Endothelial cell of umbilical vein (primary cell): ENCODE measurements at regions not wholly inside any gene's neighbourhood (a gene's known extent, or its start where the extent isn't known, plus 50 kb on each side); places are given as distances from the start of the nearest gene placed in this dataset.
"Not testable (repeated sequence)": the region's sequence is repeated elsewhere in the genome, so short reads cannot be mapped to it uniquely, and the experiment has no call there.

Experiments
- BruUV-seq: library from RNA; stranded (reverse); fragments of 400-500 nt; replicated peaks from 2 replicates; lab custom pipeline; 2021; lab: Mats Ljungman, UMichigan
- CTCF ChIA-PET: fragments of 300-600, 350-600 bp; sonication (Branson Sonifier 250); formaldehyde crosslinking; loops from one replicate; lab custom pipeline; 2021; ENCODE audit warnings: antibody characterized with exemption, inconsistent platforms; lab: Charles Lee
- POLR2A ChIA-PET: fragments of 300-600, 350-600 bp; sonication (Branson Sonifier 250); formaldehyde crosslinking; loops from one replicate; lab custom pipeline; 2021; ENCODE audit warnings: antibody characterized with exemption, inconsistent platforms; lab: Charles Lee
- DNase-seq: peaks from one replicate; pipeline ENCODE4 v3.0.0-alpha.2; 2011; ENCODE audit warnings: low read depth, low spot score
- FAIRE-seq: peaks from 2 replicates; lab custom pipeline; 2011; peaks lifted over from hg19 to GRCh38; lab: Jason Lieb, UNC
- H2AFZ ChIP-seq: 2 replicates; pipeline ENCODE4 v1.6.0; 2012; ENCODE audit warnings: low read depth, low read length, control low read depth, inconsistent platforms
- H3K27ac ChIP-seq: 2 replicates; pipeline ENCODE4 v1.5.1; 2011; ENCODE audit warnings: low read depth, mild to moderate bottlenecking, control low read depth, low read length, moderate library complexity; ENCODE audit not compliant: insufficient read depth
- H3K27me3 ChIP-seq, 2 experiments: 2 replicates each; pipeline versions ENCODE4 v1.6.0 to v1.6.1; 2011; ENCODE audit warnings: low read length in 2 of 2, mixed read lengths in 1 of 2; ENCODE audit not compliant: control insufficient read depth in 2 of 2, insufficient read depth in 2 of 2
- H3K36me3 ChIP-seq, 2 experiments: 2 replicates in 1 of 2; 3 replicates in 1 of 2; pipeline ENCODE4 v1.5.1; 2011; ENCODE audit warnings: low read length in 2 of 2, mild to moderate bottlenecking in 1 of 2, moderate library complexity in 1 of 2; ENCODE audit not compliant: control insufficient read depth in 2 of 2, insufficient read depth in 2 of 2; ENCODE audit errors: extremely low read depth in 1 of 2
- H3K4me1 ChIP-seq: 3 replicates; pipeline ENCODE4 v1.5.1; 2011; ENCODE audit warnings: mild to moderate bottlenecking, low read length; ENCODE audit not compliant: control insufficient read depth, insufficient read depth; ENCODE audit errors: extremely low read depth
- H3K4me2 ChIP-seq: 2 replicates; pipeline ENCODE4 v1.6.1; 2011; ENCODE audit warnings: low read length, control low read depth, mixed read lengths; ENCODE audit not compliant: insufficient read depth
- H3K4me3 ChIP-seq, 3 experiments: fragments of 200-600 bp in 1 of 3; sonication (generic), shearing (Covaris generic) in 1 of 3; replicated peaks in 1 of 3; 2 replicates each; pipeline ENCODE4 v1.5.1; 2011 to 2016; ENCODE audit warnings: control low read depth in 3 of 3, low read length in 3 of 3, mild to moderate bottlenecking in 2 of 3, inconsistent platforms in 1 of 3, low read depth in 1 of 3, moderate library complexity in 1 of 3; ENCODE audit not compliant: insufficient read depth in 1 of 3
- H3K79me2 ChIP-seq: 2 replicates; pipeline ENCODE4 v1.6.0; 2012; ENCODE audit warnings: low read length, inconsistent platforms; ENCODE audit not compliant: control insufficient read depth, insufficient read depth
- H3K9ac ChIP-seq: replicated peaks from 2 replicates; pipeline ENCODE3; 2011; ENCODE audit warnings: low read length, control low read depth; ENCODE audit not compliant: insufficient read depth; ENCODE audit errors: extremely low read depth
- H3K9me1 ChIP-seq: replicated peaks from 3 replicates; pipeline ENCODE4 v1.6.0; 2011; ENCODE audit warnings: mild to moderate bottlenecking, low read length; ENCODE audit not compliant: control insufficient read depth, insufficient read depth; ENCODE audit errors: extremely low read depth
- H3K9me3 ChIP-seq: replicated peaks from 2 replicates; pipeline ENCODE4 v1.5.1; 2012; ENCODE audit warnings: low read length, inconsistent platforms; ENCODE audit not compliant: control insufficient read depth, insufficient read depth
- H4K20me1 ChIP-seq: replicated peaks from 2 replicates; pipeline ENCODE3; 2011; ENCODE audit warnings: mild to moderate bottlenecking, low read length; ENCODE audit not compliant: control insufficient read depth, insufficient read depth; ENCODE audit errors: extremely low read depth
- EZH2 ChIP-seq: IDR thresholded peaks from 2 replicates; pipeline ENCODE4 v1.6.1; 2012; ENCODE audit warnings: borderline replicate concordance, low read depth, mild to moderate bottlenecking, moderate library complexity, low read length, inconsistent platforms; ENCODE audit not compliant: severe bottlenecking
- FOS ChIP-seq: IDR thresholded peaks from 2 replicates; pipeline ENCODE4 v1.6.1; 2011; ENCODE audit warnings: mild to moderate bottlenecking, low read length, moderate library complexity, borderline replicate concordance; ENCODE audit not compliant: insufficient read depth
- GATA2 ChIP-seq: IDR thresholded peaks from 2 replicates; pipeline ENCODE4 v1.7.0; 2011; ENCODE audit warnings: low read depth, mild to moderate bottlenecking, moderate library complexity, mixed read lengths, low read length; ENCODE audit not compliant: insufficient read length, insufficient read depth
- JUN ChIP-seq: IDR thresholded peaks from 2 replicates; pipeline ENCODE4 v1.6.1; 2011; ENCODE audit warnings: borderline replicate concordance, low read depth; ENCODE audit not compliant: insufficient read length, insufficient read depth
- MAX ChIP-seq: IDR thresholded peaks from 2 replicates; pipeline ENCODE4 v1.6.1; 2011; ENCODE audit not compliant: insufficient read depth, insufficient read length
- MYC ChIP-seq: IDR thresholded peaks from one replicate; pipeline ENCODE4 v1.6.1; 2011; ENCODE audit warnings: mild to moderate bottlenecking, low read depth, low read length
- POLR2A ChIP-seq: IDR thresholded peaks from 2 replicates; pipeline ENCODE4 v1.6.1; 2012; ENCODE audit warnings: low read depth, mild to moderate bottlenecking, control low read depth, low read length
- POLR2AphosphoS5 ChIP-seq: IDR thresholded peaks from 2 replicates; pipeline ENCODE4 v1.6.1; 2012; ENCODE audit warnings: low read depth, mild to moderate bottlenecking, control low read depth, low read length, moderate library complexity; ENCODE audit not compliant: insufficient read depth
- dilution Hi-C: fragments of 300-500 bp; cut with MboI; formaldehyde crosslinking; loops from one replicate; pipeline ENCODE4 v1.15.0; 2019; ENCODE audit warnings: low sequenced_read_pairs; ENCODE audit not compliant: extremely low pct_ligation_motif_present
- intact Hi-C: fragments of 100-400 bp; cut with micrococcal nuclease; formaldehyde crosslinking; loops from one replicate; pipeline ENCODE4 v1.10.0; 2022
- TF ChIP-seq, protein P1 (sequence below), 2 donors: IDR thresholded peaks; 1 replicate in 1 of 2; 2 replicates in 1 of 2; pipeline ENCODE4 v1.5.1; 2011; ENCODE audit warnings: low read length in 2 of 2, mild to moderate bottlenecking in 2 of 2, moderate library complexity in 2 of 2, control low read depth in 1 of 2, inconsistent platforms in 1 of 2, low read depth in 1 of 2; ENCODE audit not compliant: insufficient read depth in 1 of 2; ENCODE audit errors: extremely low read depth in 1 of 2

DNA sequence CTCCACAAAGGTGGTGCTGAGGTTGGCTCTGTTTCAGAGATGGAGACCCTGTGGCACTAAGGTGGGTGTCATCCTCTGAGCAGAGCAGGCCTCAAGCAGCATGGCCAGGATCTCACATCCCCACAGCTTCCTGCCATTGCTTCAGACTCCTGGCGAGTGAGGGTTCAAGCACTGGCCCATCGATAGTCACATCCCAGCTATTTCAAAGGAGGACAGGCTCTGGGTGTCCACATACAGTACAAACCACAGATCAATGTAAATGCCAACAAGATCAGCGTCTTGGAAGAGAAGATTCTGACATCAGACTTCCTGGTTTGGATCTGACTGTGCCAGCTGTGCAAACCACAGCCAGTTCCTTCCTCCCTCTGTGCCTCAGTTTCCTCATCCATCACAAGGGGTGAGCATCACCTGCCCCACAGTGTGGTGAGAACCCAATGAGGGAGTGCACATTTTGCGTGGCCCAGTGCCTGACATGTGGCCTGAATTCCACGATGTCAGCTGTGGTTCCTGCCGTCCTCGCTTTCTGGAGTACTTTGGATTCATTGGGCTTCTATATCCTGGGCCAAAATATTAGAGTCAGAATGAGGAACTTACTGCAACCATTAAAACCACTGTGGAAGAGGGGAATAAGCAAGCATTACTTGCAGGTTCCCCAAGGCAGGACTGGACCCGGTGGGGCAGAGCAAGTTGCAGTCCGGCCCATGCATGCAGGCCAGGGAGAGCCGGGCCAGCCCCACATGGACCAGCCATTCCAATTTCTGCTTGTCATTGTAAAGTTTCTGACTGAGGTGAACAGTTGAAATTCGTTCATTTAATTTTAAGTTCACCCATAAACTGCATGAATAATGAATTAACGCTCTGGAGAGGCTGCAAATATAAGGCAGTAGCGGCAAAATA lies 236.0 kb downstream of the TTLL2 start:
- dilution Hi-C loops, result no loop called here
- DNase-seq (no peak), FAIRE-seq (no peak)
- H3K4me3 ChIP-seq, result no peak overlapping the region
- ChIA-PET CTCF (no interaction called here), POLR2A (no interaction called here)
- H3K4me2 ChIP-seq, result no peak overlapping the region
- TF ChIP-seq MAX (no peak), POLR2A (no peak), FOS (no peak), EZH2 (no peak), POLR2AphosphoS5 (no peak), GATA2 (no peak), JUN (no peak), MYC (no peak)
- TF ChIP-seq, protein P1, sequence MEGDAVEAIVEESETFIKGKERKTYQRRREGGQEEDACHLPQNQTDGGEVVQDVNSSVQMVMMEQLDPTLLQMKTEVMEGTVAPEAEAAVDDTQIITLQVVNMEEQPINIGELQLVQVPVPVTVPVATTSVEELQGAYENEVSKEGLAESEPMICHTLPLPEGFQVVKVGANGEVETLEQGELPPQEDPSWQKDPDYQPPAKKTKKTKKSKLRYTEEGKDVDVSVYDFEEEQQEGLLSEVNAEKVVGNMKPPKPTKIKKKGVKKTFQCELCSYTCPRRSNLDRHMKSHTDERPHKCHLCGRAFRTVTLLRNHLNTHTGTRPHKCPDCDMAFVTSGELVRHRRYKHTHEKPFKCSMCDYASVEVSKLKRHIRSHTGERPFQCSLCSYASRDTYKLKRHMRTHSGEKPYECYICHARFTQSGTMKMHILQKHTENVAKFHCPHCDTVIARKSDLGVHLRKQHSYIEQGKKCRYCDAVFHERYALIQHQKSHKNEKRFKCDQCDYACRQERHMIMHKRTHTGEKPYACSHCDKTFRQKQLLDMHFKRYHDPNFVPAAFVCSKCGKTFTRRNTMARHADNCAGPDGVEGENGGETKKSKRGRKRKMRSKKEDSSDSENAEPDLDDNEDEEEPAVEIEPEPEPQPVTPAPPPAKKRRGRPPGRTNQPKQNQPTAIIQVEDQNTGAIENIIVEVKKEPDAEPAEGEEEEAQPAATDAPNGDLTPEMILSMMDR (IDR thresholded peaks at IDR 0.05; ENCODE audit: extremely low read depth in 1 of 2, insufficient read depth in 1 of 2, low read depth in 1 of 2, low read length in 2 of 2), result no peak
- no peaks in the 10 kb centered on the region for H3K9me1 ChIP-seq
- BruUV-seq, result no TSS peak
- H3K27me3 ChIP-seq, result no peaks in the 10 kb centered on the region
- no peaks in the 10 kb centered on the region for H3K36me3 ChIP-seq
- no peaks in the 10 kb centered on the region for H3K79me2 ChIP-seq
- intact Hi-C loops, result no loop called here
- H3K9ac ChIP-seq, result no peak overlapping the region
- no peaks in the 10 kb centered on the region for H4K20me1 ChIP-seq
- H3K9me3 ChIP-seq, result no peaks in the 10 kb centered on the region
- H3K27ac ChIP-seq, result no peak overlapping the region
- H2AFZ ChIP-seq, result no peak overlapping the region
- peaks cover 5% of the 10 kb centered on the region for H3K4me1 ChIP-seq

DNA sequence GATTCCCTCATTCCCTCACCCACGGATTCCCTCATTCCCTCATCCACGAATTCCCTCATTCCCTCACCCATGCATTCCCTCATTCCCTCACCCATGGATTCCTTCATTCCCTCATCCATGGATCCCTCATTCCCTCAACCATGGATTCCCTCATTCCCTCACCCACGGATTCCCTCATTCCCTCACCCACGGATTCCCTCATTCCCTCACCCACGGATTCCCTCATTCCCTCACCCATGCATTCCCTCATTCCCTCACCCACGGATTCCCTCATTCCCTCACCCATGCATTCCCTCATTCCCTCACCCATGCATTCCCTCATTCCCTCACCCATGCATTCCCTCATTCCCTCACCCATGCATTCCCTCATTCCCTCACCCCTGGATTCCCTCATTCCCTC lies 238.0 kb downstream of the TTLL2 start:
- H3K27me3 ChIP-seq, BruUV-seq, H3K4me1 ChIP-seq, FAIRE-seq, H4K20me1 ChIP-seq, H2AFZ ChIP-seq, H3K9ac ChIP-seq, POLR2A ChIA-PET, H3K4me2 ChIP-seq, dilution Hi-C loops, H3K9me3 ChIP-seq, H3K4me3 ChIP-seq, CTCF ChIA-PET, intact Hi-C loops, H3K36me3 ChIP-seq, H3K9me1 ChIP-seq, DNase-seq, H3K79me2 ChIP-seq, H3K27ac ChIP-seq: not testable (repeated sequence)
